ENCODE measurements at regions not wholly inside any gene's neighbourhood (a gene's known extent, or its start where the extent isn't known, plus 50 kb on each side); places are given as distances from the start of the nearest gene placed in this dataset.

DNA sequence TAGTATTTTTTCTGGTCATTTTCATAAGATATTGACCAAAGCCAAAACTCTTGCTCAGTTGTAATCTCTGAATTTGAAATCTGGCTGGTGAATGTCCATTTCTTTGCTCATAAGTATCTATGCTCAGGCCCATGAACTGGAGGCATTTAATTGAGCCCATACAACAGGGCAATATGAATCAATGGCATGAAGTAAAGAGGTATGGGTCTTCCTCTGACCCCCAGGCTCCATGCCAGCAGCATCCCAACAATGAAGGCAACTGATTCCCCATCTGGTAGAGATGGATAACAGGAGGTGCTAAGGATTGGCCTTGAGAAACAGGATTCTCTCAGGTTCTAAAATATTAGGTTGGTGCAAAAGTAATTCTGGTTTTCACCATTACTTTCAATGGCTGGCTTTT is 330.8 kb downstream of the LIG4 start:
- Histone ChIP-seq H3K27me3 (no peaks in the 10 kb centered on the region), H3K36me3 (no peaks in the 10 kb centered on the region), H3K27ac (no peak overlapping the region), H3K9me3 (no peaks in the 10 kb centered on the region), H3K4me1 (no peaks in the 10 kb centered on the region), H3K4me3 (no peak overlapping the region)
- TF ChIP-seq, protein P1, sequence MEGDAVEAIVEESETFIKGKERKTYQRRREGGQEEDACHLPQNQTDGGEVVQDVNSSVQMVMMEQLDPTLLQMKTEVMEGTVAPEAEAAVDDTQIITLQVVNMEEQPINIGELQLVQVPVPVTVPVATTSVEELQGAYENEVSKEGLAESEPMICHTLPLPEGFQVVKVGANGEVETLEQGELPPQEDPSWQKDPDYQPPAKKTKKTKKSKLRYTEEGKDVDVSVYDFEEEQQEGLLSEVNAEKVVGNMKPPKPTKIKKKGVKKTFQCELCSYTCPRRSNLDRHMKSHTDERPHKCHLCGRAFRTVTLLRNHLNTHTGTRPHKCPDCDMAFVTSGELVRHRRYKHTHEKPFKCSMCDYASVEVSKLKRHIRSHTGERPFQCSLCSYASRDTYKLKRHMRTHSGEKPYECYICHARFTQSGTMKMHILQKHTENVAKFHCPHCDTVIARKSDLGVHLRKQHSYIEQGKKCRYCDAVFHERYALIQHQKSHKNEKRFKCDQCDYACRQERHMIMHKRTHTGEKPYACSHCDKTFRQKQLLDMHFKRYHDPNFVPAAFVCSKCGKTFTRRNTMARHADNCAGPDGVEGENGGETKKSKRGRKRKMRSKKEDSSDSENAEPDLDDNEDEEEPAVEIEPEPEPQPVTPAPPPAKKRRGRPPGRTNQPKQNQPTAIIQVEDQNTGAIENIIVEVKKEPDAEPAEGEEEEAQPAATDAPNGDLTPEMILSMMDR (IDR thresholded peaks at IDR 0.05), result no peak
- no peak for TF ChIP-seq POLR2A (IDR thresholded peaks at IDR 0.05)
- no peak for DNase-seq
- intact Hi-C loops (cut with DNase I; ENCODE audit: low total_unique reads), result no loop called here

- TF ChIP-seq POLR2A (IDR thresholded peaks at IDR 0.05), result no peak
- TF ChIP-seq, protein P1 (IDR thresholded peaks at IDR 0.05), result no peak
- Histone ChIP-seq H3K27me3 (no peaks in the 10 kb centered on the region), H3K36me3 (no peaks in the 10 kb centered on the region), H3K9me3 (no peaks in the 10 kb centered on the region), H3K4me1 (no peaks in the 10 kb centered on the region), H3K27ac (no peak overlapping the region), H3K4me3 (no peak overlapping the region)
- no peak for DNase-seq
- intact Hi-C loops (cut with DNase I; ENCODE audit: low total_unique reads), result no loop called here
Measured at GRCh38 chr13:107883561-107884175, 331.7 kb downstream of the LIG4 start.

- TF ChIP-seq, protein P1 (IDR thresholded peaks at IDR 0.05), result no peak
- TF ChIP-seq POLR2A (IDR thresholded peaks at IDR 0.05), result no peak
- H3K4me3 ChIP-seq, result no peak overlapping the region
- no peak for DNase-seq
- no peaks in the 10 kb centered on the region for H3K9me3 ChIP-seq
- no peaks in the 10 kb centered on the region for H3K36me3 ChIP-seq
- intact Hi-C loops (cut with DNase I; ENCODE audit: low total_unique reads), result no loop called here
- H3K27me3 ChIP-seq, result no peaks in the 10 kb centered on the region
- no peak overlapping the region for H3K27ac ChIP-seq
- no peaks in the 10 kb centered on the region for H3K4me1 ChIP-seq
Measured at GRCh38 chr13:107882708-107883560, 332.4 kb downstream of the LIG4 start.

DNA sequence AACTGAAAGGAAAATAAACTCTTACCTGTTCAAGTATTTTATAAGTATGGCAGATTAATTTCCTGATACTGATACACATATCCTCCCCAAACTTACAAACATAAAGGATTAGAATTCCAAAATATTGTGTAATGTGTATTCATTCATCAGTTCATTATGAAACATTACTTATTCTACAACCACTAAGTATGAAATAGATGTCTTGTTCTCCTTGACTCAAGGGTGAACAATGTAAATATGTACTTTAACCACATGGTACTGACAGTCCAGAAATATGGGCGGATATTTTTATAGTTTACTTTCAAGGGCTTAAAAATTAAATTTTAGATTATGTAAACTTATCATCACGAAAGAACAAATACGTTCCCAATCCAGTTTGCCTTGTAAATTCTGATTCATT is 334.0 kb downstream of the LIG4 start:
- no peaks in the 10 kb centered on the region for H3K36me3 ChIP-seq
- H3K4me3 ChIP-seq, result no peak overlapping the region
- H3K4me1 ChIP-seq, result no peaks in the 10 kb centered on the region
- no peak for TF ChIP-seq POLR2A (IDR thresholded peaks at IDR 0.05)
- no peaks in the 10 kb centered on the region for H3K9me3 ChIP-seq
- DNase-seq, result no peak
- no peak overlapping the region for H3K27ac ChIP-seq
- intact Hi-C loops (cut with DNase I; ENCODE audit: low total_unique reads), result no loop called here
- H3K27me3 ChIP-seq, result no peaks in the 10 kb centered on the region

- Histone ChIP-seq H3K4me3 (no peak overlapping the region), H3K9me3 (no peaks in the 10 kb centered on the region), H3K36me3 (no peaks in the 10 kb centered on the region), H3K4me1 (no peaks in the 10 kb centered on the region), H3K27me3 (no peaks in the 10 kb centered on the region), H3K27ac (no peak overlapping the region)
- intact Hi-C loops (cut with DNase I; ENCODE audit: low total_unique reads), result no loop called here
- TF ChIP-seq, protein P1 (IDR thresholded peaks at IDR 0.05), result no peak
- no peak for TF ChIP-seq POLR2A (IDR thresholded peaks at IDR 0.05)
- no peak for DNase-seq
Measured at GRCh38 chr13:107874456-107874855, 340.9 kb downstream of the LIG4 start.
